ENCODE measurements at regions not wholly inside any gene's neighbourhood (a gene's known extent, or its start where the extent isn't known, plus 50 kb on each side); places are given as distances from the start of the nearest gene placed in this dataset.

GRCh38 chr6:53408826-53409225 lies 60.1 kb upstream of the ELOVL5 start:
- intact Hi-C loops (cut with DNase I; ENCODE audit: low total_unique reads) = no loop called here
- DNase-seq (ENCODE audit: low spot score in 2 of 2) = no peak
- H3K4me3 ChIP-seq (ENCODE audit: low read depth, poor library complexity, severe bottlenecking) = no peak overlapping the region
- no peak for TF ChIP-seq POLR2A (IDR thresholded peaks at IDR 0.05)
- TF ChIP-seq, protein P1, sequence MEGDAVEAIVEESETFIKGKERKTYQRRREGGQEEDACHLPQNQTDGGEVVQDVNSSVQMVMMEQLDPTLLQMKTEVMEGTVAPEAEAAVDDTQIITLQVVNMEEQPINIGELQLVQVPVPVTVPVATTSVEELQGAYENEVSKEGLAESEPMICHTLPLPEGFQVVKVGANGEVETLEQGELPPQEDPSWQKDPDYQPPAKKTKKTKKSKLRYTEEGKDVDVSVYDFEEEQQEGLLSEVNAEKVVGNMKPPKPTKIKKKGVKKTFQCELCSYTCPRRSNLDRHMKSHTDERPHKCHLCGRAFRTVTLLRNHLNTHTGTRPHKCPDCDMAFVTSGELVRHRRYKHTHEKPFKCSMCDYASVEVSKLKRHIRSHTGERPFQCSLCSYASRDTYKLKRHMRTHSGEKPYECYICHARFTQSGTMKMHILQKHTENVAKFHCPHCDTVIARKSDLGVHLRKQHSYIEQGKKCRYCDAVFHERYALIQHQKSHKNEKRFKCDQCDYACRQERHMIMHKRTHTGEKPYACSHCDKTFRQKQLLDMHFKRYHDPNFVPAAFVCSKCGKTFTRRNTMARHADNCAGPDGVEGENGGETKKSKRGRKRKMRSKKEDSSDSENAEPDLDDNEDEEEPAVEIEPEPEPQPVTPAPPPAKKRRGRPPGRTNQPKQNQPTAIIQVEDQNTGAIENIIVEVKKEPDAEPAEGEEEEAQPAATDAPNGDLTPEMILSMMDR (IDR thresholded peaks at IDR 0.05) = no peak

- DNase-seq (ENCODE audit: low spot score in 2 of 2) = no peak
- intact Hi-C loops (cut with DNase I; ENCODE audit: low total_unique reads) = no loop called here
These were observed 50.2 kb upstream of the ELOVL5 start for GRCh38 chr6:53399027-53399344.

GRCh38 chr6:53398247-53399026 lies 49.7 kb upstream of the ELOVL5 start:
- intact Hi-C loops (cut with DNase I; ENCODE audit: low total_unique reads) = no loop called here
- DNase-seq (ENCODE audit: low spot score in 2 of 2) = no peak
- TF ChIP-seq, protein P1 (IDR thresholded peaks at IDR 0.05) = no peak
- no peak for TF ChIP-seq POLR2A (IDR thresholded peaks at IDR 0.05)
- H3K4me3 ChIP-seq (ENCODE audit: low read depth, poor library complexity, severe bottlenecking) = no peak overlapping the region
- WGBS, 2 donors = 78 to 83% methylated on average over 5 of the region's 5 CpGs

More at GRCh38 chr6:53399027-53399344, 50.2 kb upstream of the ELOVL5 start:
- TF ChIP-seq, protein P1 (IDR thresholded peaks at IDR 0.05) = no peak
- no peak for TF ChIP-seq POLR2A (IDR thresholded peaks at IDR 0.05)
- H3K4me3 ChIP-seq (ENCODE audit: low read depth, poor library complexity, severe bottlenecking) = no peak overlapping the region

Data from lower leg skin (tissue), 4 donors.